ENCODE measurements at regions not wholly inside any gene's neighbourhood (a gene's known extent, or its start where the extent isn't known, plus 50 kb on each side); places are given as distances from the start of the nearest gene placed in this dataset.

DNA sequence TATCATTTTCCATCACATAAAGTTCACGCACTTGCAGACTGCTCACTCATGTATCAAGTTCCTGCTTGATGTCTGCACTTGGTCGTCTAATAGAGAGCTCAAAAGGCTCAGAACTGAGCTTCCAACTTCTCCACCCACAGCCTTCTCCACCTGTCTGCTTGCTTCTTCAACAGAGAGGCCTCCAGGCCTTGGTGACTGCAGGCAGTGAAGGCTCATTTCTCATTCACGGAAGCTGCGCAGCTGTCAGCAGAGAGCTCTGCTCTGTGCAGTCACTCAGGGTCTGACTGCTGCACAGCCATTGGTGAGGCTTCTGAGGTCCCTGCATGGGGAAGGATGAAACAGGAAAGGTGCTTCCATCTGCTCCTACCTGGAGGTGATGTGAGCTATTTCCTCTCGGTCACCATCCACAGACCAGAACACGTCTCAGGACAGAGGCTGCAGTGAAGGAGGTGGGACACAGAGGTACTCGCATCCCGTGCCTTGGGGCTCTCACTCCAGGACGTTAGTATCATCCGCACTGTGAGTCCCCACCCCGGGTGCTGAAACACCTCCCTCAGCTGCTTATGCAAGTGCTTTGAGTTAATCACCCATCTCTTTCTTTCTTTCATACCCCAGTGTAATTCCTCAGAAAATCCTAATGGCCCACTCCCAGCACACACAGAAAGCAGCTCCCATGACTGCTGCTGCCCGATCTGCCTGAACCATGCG, 126.2 kb downstream of the TMEM18 start:
- no peak for DNase-seq

GRCh38 chr2:545711-546650, 131.2 kb downstream of the TMEM18 start:
- DNase-seq = peak; percentile 26

DNA sequence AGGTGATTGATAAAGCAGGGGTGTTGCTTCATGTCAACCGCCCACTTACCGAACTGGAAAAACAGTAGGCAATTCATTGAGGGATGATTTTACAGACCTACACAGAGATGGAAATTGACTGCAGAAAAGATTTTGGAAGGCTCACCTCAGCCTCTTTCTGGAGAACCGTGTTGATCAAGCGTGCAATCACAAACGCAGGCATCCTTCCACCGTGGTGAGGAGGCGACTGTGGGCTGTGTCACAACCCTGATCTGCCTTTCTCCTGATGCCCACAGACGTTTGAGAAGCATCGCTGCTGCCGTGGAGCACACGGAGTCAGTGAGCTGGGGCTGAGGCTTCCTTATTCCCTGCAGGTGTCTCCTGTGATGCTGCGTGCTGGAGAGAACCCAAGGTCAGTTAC, 132.0 kb downstream of the TMEM18 start:
- DNase-seq = no peak

DNA sequence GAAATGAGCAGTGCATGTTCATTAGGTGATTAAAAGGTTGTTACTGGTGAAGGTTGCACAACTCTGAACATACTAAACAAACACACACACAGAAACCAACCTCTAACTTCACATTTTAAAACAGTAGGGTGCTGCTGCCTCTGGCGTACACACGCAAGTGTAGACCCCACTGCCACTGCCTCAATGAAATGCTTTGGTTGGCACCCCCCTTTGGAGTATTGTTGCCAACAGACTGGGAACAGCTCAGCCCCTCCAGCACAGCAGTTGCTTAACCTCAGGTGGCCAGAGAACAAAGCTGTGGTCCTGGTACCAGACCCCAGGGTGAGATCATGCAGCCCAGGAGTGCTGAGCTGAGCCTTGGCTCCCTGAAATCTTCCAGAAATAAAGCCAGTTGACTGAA, 138.6 kb downstream of the TMEM18 start:
- DNase-seq = no peak

DNA sequence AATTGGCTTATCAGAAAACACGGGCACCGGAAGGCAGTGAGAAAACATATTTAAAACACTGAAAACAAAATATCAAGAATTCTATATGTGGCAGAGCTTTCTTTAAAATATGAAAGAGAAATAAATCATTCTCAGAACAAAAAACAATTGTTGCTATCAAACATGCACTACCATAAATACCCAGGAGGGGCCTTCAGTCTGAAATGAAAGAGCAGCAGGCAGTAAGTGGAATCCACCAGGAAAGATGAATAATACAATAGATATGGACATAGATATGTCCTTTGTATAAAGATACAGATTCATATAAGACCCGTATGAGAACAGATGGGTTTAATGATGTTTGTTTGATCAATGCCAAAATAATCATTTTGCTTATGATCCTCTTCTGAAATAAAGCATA, 142.0 kb downstream of the TMEM18 start:
- no peak for DNase-seq

- no peak for DNase-seq
These were observed 147.4 kb downstream of the TMEM18 start for GRCh38 chr2:529852-530251.

DNA sequence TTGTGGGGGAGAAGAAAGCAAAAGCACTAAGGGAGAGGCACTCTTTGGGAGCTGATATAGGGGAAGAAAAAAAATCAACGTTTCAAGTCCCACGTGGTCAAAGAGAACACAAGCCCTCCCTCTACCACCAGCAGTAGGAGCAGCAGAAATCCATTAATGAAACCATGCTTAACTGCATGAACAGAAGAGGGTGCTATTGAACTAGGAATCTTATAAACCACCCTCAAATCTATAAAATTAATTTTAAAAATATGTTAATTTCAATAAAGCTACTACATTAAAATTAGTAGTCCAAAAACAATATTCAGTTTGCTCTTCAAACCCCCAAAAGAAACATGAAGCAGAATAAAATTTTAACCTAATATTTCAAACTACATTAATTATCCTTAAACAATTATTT, 147.8 kb downstream of the TMEM18 start:
- DNase-seq = peak; percentile 38

DNA sequence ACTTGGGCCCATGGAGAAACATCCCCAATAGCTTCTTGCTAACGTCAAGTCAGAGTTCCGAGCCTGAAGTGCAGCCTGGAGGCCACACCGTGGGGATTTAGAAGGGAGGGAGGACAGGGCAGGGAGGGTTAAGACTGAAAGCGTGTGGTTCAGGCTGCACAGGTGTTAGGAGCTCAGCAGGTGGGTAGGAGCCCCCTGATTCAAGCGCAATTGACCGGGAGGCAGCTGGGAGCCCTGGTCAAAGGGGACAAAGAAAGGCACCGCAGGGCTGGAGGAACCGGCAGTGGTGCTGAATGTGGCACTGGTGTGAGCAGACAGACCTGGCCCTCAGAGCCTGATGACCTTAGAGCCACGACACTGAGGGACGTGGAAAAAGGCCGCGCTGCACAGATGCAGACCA, 149.6 kb downstream of the TMEM18 start:
- DNase-seq = no peak

DNA sequence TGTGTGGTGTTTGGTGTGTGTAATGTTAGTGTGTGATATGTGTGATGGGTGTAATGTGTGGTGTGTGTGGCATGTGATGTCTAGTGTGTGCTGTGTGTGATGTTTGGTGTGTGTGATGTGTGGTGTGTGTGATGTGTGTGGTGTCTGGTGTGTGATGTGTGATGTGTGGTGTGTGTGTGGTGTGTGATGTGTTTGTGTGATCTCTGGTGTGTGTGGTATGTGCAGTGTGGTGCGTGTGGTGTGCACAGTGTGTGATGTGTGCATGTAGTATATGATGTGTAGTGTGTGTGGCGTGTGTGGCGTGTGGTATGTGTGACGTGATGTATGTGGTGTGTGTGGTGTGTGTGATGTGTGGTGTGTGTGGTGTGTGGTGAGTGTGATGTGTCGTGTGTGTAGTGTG, 150.3 kb downstream of the TMEM18 start:
- DNase-seq = no peak

DNA sequence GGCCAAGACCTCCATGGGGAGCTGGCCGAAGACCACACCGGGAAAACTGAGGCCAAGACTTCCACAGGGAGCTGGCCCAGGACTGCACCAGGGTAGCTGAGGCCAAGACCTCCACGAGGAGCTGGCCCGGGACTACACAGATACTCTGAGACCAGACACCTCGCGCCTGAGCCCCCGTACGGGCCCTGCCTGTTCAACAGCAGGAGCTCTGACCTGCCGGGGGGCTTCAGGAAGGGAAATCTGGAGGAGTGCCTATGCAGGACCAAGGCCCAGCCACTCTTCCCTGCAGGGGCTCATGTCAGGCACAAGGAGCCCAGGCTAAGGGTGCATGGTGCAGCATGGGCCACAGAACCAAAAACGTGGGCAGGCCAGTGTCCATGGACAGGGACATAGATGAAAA, 151.6 kb downstream of the TMEM18 start:
- no peak for DNase-seq

DNA sequence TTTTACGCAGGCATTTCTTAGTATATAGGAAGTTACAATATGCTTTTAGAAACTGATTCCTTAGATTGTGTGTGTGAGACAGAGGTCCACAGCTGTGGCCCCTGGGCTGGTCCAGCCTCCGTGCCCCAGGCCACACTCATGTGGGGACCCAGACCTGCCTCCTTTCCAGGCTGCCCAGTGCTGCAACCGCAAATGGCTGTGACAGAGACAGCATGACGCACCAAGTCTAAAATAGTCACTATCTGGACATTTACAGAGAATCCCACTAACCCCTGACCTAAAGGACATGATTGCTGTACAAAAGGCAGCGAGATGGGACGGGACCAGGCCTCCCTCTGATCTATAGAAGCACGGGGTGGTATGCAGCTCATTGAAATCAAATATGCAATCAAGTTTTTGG, 152.2 kb downstream of the TMEM18 start:
- no peak for DNase-seq

DNA sequence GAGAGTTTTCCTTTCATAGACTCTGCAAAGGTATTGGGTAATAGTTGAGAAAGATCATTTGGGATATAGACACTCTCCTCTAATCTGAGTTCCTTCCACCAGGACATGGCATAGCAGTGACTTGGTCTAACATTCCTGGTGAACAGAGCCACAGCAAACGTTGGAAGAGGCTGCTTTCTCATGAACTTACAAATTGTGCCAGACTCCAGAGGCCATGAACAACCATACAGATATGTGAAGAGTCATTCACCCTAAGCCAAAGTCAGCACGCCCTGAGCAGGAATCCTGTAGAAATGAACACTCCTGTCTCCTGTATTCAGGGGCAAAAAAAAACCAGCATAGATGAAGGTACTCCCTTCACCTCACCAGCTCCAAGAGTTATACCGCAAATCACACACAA, 152.8 kb downstream of the TMEM18 start:
- DNase-seq = no peak

DNA sequence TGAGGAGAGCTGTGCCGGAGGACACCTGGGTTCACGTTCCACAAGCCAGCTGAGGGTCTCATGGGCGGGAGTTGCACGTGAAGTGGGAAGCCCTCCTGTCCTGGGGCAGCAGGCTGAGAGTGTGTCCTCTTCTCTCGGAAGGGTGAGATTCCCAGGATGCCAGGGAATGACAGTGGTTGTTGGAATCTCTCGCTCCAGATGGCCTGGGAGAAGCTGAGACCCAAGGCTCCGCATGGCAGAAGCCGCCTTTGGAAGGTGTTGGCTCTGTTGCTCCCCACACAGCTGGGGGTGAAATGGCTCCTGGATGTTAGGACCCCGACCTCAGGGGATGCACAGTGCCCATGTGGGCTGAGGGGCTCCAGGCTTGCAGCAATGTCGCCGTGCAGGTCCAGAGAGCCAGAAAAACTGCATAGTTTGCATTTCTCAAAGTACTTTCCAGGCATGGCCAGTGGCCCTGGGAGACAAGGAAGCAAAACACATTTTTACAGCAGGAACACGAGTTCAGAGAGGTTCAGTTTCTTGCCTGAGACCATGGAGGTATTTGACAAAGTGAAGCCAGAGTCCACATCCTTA, 153.4 kb downstream of the TMEM18 start:
- DNase-seq = no peak

DNA sequence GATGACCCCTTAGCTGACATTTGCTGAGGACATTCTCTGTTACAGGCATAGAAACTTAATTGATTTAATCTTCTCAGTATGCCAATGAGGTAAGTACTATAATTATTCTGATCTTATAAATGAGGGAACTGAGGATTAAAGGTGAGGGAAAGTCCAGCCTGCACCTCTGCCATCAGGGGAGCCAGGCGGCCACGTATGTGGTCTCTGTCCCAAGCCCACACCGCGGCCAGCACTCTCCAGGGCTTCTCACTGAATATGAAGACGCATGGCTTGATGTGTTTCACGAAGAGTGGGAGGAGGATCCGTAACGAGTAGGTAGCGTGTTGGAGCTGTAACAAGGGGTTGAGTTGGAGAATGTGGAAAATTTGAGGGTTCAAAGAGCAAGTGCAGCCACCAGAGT, 154.4 kb downstream of the TMEM18 start:
- DNase-seq = no peak

DNA sequence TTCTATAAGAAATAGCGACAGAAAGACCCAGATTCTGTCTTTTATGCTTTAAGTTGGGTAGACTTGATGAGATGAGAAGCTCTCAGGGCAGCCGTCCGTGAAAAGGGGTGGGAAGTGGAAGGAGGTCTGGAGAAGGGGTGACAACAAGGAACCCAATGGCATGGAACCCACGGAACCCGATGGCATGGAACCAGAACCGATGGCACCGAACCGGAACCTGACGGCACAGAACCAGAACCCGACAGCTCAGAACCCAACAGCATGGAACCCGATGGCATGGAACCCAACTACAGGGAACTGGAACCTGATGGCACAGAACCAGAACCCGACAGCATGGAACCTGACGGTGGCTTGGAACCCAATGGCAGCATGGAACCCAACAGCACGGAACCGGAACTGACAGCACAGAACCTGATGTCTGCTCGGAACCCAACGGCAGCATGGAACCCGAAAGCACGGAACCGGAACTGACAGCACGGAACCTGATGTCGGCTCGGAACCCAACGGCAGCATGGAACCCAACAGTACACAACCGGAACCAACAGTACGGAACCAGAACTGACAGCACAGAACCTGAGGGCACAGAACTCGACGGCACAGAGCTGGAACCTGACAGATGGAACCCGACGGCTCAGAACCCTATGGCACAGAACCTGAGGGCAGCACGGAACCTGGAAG, 155.2 kb downstream of the TMEM18 start:
- no peak for DNase-seq

GRCh38 chr2:520663-521340, 156.4 kb downstream of the TMEM18 start:
- no peak for DNase-seq

GRCh38 chr2:516944-517343, 160.3 kb downstream of the TMEM18 start:
- DNase-seq = no peak

DNA sequence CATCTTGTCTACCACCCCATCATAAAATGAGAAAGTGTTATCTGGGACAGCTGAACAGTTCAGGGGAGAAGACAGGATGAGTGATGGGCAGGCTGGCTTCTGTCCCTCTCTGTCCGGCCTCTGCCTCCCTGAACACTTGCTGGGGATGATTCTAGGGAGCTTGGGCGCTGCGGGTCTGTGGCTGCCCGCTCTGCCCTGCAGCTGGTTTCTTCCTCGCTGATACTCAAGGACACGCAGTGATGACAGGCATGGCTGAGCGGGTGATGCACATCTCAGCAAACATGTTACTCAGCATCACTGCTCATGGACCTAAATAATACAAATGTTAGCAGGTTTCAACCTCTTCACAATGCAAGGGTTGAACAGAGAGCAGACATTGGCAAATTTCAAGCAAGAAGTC, 161.1 kb downstream of the TMEM18 start:
- DNase-seq = no peak

- no peak for DNase-seq
These were observed 161.6 kb downstream of the TMEM18 start for GRCh38 chr2:515441-516127.

DNA sequence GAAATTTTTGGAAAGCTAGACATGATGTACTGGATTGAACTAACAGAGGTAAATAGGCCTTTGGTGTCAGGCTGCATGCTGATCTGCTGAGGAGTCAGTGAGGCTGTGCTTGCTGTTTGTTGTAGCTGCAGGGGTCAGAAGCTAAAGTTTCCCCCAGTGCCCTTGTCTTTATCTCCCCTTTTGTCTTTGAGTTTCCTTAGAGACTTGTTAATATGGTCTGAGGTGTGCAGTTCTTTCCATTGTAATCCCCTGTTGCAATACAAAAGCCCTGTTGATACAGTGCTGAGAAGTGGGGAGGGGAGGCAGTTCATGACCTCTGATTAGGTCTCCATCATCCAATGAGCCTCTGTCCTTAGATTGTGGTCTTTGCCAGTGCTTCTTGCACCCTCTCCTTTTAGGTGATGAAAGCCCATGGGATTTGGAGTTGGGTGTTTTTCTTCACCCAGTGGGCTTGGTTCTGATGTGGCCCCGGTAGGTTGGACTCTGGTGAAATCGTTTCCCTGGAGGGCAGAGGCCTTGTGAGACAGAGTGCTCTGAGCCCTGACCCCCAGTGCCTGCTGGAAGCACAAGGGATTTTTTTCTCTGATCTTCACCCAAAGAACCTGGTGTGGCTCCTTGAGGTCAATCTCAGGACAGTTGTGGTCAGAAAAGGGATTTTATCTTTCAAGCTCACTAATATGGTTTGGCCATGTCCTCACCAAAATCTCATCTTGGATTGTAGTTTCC, 163.1 kb downstream of the TMEM18 start:
- DNase-seq = no peak

DNA sequence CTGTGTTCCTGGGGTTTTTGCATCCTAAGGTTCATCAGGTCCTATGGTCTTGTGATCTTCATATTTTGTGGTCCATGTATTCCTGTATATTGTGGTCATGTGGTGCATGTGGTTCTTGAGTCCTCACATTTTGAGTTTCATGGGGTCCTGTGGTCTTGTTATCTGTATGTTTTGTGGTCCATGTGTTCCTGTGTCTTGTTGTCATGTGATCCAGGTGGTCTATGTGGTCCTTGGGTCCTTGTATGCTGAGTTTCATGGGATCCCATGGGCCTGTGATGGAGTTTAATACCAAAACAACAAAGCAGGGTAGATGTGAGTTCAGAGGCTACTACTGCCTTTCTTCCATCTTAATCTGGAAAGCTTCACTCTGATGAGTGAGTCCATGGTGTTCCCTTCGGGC, 166.4 kb downstream of the TMEM18 start:
- no peak for DNase-seq

DNA sequence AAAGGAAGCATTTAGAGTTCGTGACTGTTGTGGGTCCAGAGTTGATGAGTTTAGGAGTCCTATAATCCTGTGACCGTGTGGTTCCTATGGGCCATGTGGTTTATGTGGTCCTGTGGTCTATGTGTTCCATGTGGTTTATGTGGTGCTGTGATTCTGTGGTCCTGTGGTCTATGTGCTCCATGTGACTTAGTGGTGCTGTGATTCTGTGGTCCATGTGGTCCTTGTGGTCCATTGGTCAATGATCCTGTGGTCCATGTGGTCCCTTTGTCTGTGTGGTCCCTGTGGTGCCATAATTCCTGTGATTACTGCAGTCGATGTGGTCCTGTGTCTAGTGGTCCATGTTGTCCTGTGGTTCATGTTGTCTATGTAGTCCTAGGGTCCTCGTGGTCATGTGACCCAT, 167.3 kb downstream of the TMEM18 start:
- DNase-seq = no peak

All from DMS79 treated with DMSO at 0.1 percent for 48 hours (cell line).